Hepatocyte (in vitro differentiated cells): ENCODE measurements at regions not wholly inside any gene's neighbourhood (a gene's known extent, or its start where the extent isn't known, plus 50 kb on each side); places are given as distances from the start of the nearest gene placed in this dataset.

Experiments used
- CTCF ChIP-seq: fragments of 200-600 bp; sonication (generic); IDR thresholded peaks from 2 replicates; pipeline ENCODE4 v1.5.1; 2016; ENCODE audit warnings: antibody characterized with exemption, mild to moderate bottlenecking; ENCODE audit not compliant: poor library complexity
- EZH2 ChIP-seq: fragments of 200-600 bp; sonication (generic); IDR thresholded peaks from 2 replicates; pipeline ENCODE4 v1.6.1; 2016; ENCODE audit warnings: antibody characterized with exemption, mild to moderate bottlenecking, borderline replicate concordance
- EZH2phosphoT487 ChIP-seq: fragments of 200-600 bp; sonication (generic); IDR thresholded peaks from one replicate; pipeline ENCODE4 v1.6.1; 2018; ENCODE audit warnings: antibody characterized with exemption, mild to moderate bottlenecking, low read depth, moderate library complexity; ENCODE audit not compliant: unreplicated experiment, severe bottlenecking

GRCh38 chr1:207217778-207218511 lies 103.5 kb upstream of the CD55 start:
- no peak for TF ChIP-seq EZH2
- TF ChIP-seq CTCF: no peak
- TF ChIP-seq EZH2phosphoT487: no peak
